ENCODE measurements at regions not wholly inside any gene's neighbourhood (a gene's known extent, or its start where the extent isn't known, plus 50 kb on each side); places are given as distances from the start of the nearest gene placed in this dataset.
"Not testable (repeated sequence)": the region's sequence is repeated elsewhere in the genome, so short reads cannot be mapped to it uniquely, and the experiment has no call there.

- no peak for DNase-seq (ENCODE audit: low read depth)
These were observed 256.2 kb downstream of the TAFA4 start for GRCh38 chr3:68676136-68676535.

- no peak for DNase-seq (ENCODE audit: low read depth)
These were observed 265.0 kb downstream of the TAFA4 start for GRCh38 chr3:68667346-68667745.

GRCh38 chr3:68666429-68667136 is 265.8 kb downstream of the TAFA4 start:
- no peak for DNase-seq (ENCODE audit: low read depth)

- no peak for DNase-seq (ENCODE audit: low read depth)
These were observed 268.1 kb downstream of the TAFA4 start for GRCh38 chr3:68664276-68664675.

- no peak for DNase-seq (ENCODE audit: low read depth)
These were observed 270.2 kb downstream of the TAFA4 start for GRCh38 chr3:68662176-68662575.

GRCh38 chr3:68650657-68651056 is 281.7 kb downstream of the TAFA4 start:
- DNase-seq (ENCODE audit: low read depth): not testable (repeated sequence)

GRCh38 chr3:68648494-68648893 is 283.9 kb downstream of the TAFA4 start:
- no peak for DNase-seq (ENCODE audit: low read depth)

- DNase-seq (ENCODE audit: low read depth): no peak
These were observed 300.3 kb downstream of the TAFA4 start for GRCh38 chr3:68631850-68632545.

GRCh38 chr3:68620211-68620610 is 312.1 kb downstream of the TAFA4 start:
- no peak for DNase-seq (ENCODE audit: low read depth)

- DNase-seq (ENCODE audit: low read depth): no peak
These were observed 318.3 kb downstream of the TAFA4 start for GRCh38 chr3:68614087-68614486.

- no peak for DNase-seq (ENCODE audit: low read depth)
These were observed 361.0 kb downstream of the TAFA4 start for GRCh38 chr3:68571321-68571720.

- no peak for DNase-seq (ENCODE audit: low read depth)
These were observed 371.6 kb downstream of the TAFA4 start for GRCh38 chr3:68560728-68561127.

- DNase-seq (ENCODE audit: low read depth): no peak
These were observed 396.6 kb downstream of the TAFA4 start for GRCh38 chr3:68535782-68536181.

GRCh38 chr3:68523330-68523729 is 409.0 kb downstream of the TAFA4 start:
- DNase-seq (ENCODE audit: low read depth): no peak

- DNase-seq (ENCODE audit: low read depth): no peak
These were observed 417.1 kb downstream of the TAFA4 start for GRCh38 chr3:68515237-68515636.

GRCh38 chr3:68504201-68504600 is 428.1 kb downstream of the TAFA4 start:
- no peak for DNase-seq (ENCODE audit: low read depth)

GRCh38 chr3:68485845-68486244 is 446.5 kb downstream of the TAFA4 start:
- DNase-seq (ENCODE audit: low read depth): not testable (repeated sequence)

GRCh38 chr3:68485051-68485450 is 447.3 kb downstream of the TAFA4 start:
- DNase-seq (ENCODE audit: low read depth): no peak

- no peak for DNase-seq (ENCODE audit: low read depth)
These were observed 448.7 kb downstream of the TAFA4 start for GRCh38 chr3:68483601-68484000.

GRCh38 chr3:68483041-68483440 is 449.3 kb downstream of the TAFA4 start:
- no peak for DNase-seq (ENCODE audit: low read depth)

- DNase-seq (ENCODE audit: low read depth): no peak
These were observed 449.8 kb downstream of the TAFA4 start for GRCh38 chr3:68482565-68482964.

- DNase-seq (ENCODE audit: low read depth): no peak
These were observed 452.6 kb downstream of the TAFA4 start for GRCh38 chr3:68479779-68480178.

GRCh38 chr3:68468695-68469375 is 463.5 kb downstream of the TAFA4 start:
- DNase-seq (ENCODE audit: low read depth): no peak
